ENCODE measurements at regions not wholly inside any gene's neighbourhood (a gene's known extent, or its start where the extent isn't known, plus 50 kb on each side); places are given as distances from the start of the nearest gene placed in this dataset.

DNA sequence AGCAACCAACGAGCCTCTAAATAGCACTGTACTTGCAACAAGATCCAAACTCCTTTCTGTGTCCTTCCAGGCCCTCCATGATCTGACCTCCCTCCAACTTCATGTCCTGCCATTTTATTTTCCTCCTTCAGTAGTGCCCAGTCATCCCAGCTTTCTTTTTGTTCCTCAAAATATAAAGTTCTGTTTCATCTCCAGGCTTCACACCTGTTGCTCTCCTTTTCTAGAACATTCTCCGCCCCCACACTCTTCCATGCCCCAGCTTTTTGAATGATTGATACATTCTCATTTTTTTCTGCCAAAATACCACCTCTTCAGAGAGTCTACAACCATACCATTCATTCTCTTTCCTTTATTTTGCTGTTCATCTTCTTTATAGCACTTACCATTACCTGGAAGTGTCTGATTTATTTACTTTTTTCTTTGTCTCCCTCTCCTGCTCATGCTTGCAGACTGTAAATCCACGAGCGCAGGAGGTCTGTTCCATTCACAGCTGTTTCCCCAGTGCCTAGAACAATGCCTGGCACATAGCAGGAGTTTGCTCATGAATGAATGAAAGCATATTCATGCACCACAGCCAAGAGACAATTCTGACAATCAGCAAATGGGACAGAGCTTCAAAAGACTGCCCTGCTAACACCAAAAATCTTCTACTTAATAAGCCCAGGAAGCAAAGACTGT, 296.4 kb downstream of the RPAP3 start:
- in situ Hi-C loops (cut with MboI; ENCODE audit: low sequenced_read_pairs) = no loop called here
- Histone ChIP-seq H2BK120ac (ENCODE audit: low read depth, low read length) (no peak overlapping the region), H3K36me3 (ENCODE audit: control insufficient read depth, insufficient read depth, low read length) (no peaks in the 10 kb centered on the region), H3K9me1 (ENCODE audit: insufficient read depth, low read length) (no peaks in the 10 kb centered on the region), H2BK5ac (ENCODE audit: low read depth, low read length, poor library complexity, severe bottlenecking) (no peak overlapping the region), H2AK9ac (replicated peaks; ENCODE audit: low read depth, low read length, poor library complexity) (no peak overlapping the region), H4K8ac (ENCODE audit: low read depth in 2 of 2, low read length in 2 of 2) (no peak overlapping the region), H3K23ac (ENCODE audit: low read depth, low read length) (no peak overlapping the region), H3K27ac (ENCODE audit: insufficient read depth, low read length) (no peak overlapping the region), H2AFZ (replicated peaks; ENCODE audit: low read length, poor library complexity) (no peak overlapping the region), H2BK20ac (ENCODE audit: low read depth, low read length) (no peak overlapping the region), H3K4me1 (ENCODE audit: control insufficient read depth, insufficient read depth, low read length) (peaks cover 2% of the 10 kb centered on the region), H3K9ac (ENCODE audit: low read depth, low read length) (no peak overlapping the region), H2AK5ac (ENCODE audit: low read depth, low read length) (no peak overlapping the region), H4K20me1 (ENCODE audit: insufficient read depth, low read length) (no peaks in the 10 kb centered on the region), H3K56ac (ENCODE audit: extremely low read depth, insufficient read depth, low read length) (no peak overlapping the region), H3K14ac (replicated peaks; ENCODE audit: low read depth, low read length) (no peak overlapping the region), H3K79me1 (ENCODE audit: low read depth in 1 of 2, low read length in 2 of 2) (no peaks in the 10 kb centered on the region), H4K91ac (ENCODE audit: insufficient read depth, low read depth, low read length) (no peak overlapping the region), H2BK15ac (ENCODE audit: low read depth, low read length) (no peak overlapping the region), H3K4me2 (ENCODE audit: low read depth, low read length) (no peak overlapping the region), H3K18ac (ENCODE audit: low read depth, low read length) (no peak overlapping the region), H3K4ac (ENCODE audit: low read depth, low read length) (no peak overlapping the region), H3K27me3 (ENCODE audit: control insufficient read depth, insufficient read depth, low read length) (peaks cover 8% of the 10 kb centered on the region), H4K5ac (ENCODE audit: low read depth, low read length) (no peak overlapping the region), H3K4me3 (ENCODE audit: insufficient read depth, low read depth, low read length) (no peak overlapping the region), H3K9me3 (ENCODE audit: control insufficient read depth, insufficient read depth, low read length) (no peaks in the 10 kb centered on the region)
- dilution Hi-C loops (cut with HindIII; ENCODE audit: low sequenced_read_pairs, unreplicated experiment) = no loop called here
- TF ChIP-seq MAFK (IDR thresholded peaks at IDR 0.05; ENCODE audit: low read depth, low read length) (no peak), CEBPB (IDR thresholded peaks at IDR 0.05; ENCODE audit: low read depth, low read length) (no peak), SMC3 (IDR thresholded peaks at IDR 0.05; ENCODE audit: low read depth, low read length) (no peak), RCOR1 (IDR thresholded peaks at IDR 0.05; ENCODE audit: insufficient replicate concordance, low read length) (no peak), RAD21 (IDR thresholded peaks at IDR 0.05; ENCODE audit: low read length) (no peak), MAZ (IDR thresholded peaks at IDR 0.05; ENCODE audit: borderline replicate concordance, low read depth, low read length) (no peak), POLR2A (IDR thresholded peaks at IDR 0.05; ENCODE audit: low read depth, low read length) (no peak), MXI1 (IDR thresholded peaks at IDR 0.05; ENCODE audit: borderline replicate concordance, low read depth, low read length) (no peak), NFE2L2 (IDR thresholded peaks at IDR 0.05; ENCODE audit: low read depth, low read length) (no peak), BHLHE40 (IDR thresholded peaks at IDR 0.05; ENCODE audit: low read depth, low read length) (no peak), RFX5 (IDR thresholded peaks at IDR 0.05; ENCODE audit: low read depth, low read length) (no peak), FOS (IDR thresholded peaks at IDR 0.05; ENCODE audit: low read depth, low read length) (no peak), CHD1 (IDR thresholded peaks at IDR 0.05; ENCODE audit: low read depth, low read length) (no peak)
- TF ChIP-seq, protein P1, sequence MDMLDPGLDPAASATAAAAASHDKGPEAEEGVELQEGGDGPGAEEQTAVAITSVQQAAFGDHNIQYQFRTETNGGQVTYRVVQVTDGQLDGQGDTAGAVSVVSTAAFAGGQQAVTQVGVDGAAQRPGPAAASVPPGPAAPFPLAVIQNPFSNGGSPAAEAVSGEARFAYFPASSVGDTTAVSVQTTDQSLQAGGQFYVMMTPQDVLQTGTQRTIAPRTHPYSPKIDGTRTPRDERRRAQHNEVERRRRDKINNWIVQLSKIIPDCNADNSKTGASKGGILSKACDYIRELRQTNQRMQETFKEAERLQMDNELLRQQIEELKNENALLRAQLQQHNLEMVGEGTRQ (IDR thresholded peaks at IDR 0.05; ENCODE audit: low read depth, low read length) = no peak
- TF ChIP-seq, protein P2, sequence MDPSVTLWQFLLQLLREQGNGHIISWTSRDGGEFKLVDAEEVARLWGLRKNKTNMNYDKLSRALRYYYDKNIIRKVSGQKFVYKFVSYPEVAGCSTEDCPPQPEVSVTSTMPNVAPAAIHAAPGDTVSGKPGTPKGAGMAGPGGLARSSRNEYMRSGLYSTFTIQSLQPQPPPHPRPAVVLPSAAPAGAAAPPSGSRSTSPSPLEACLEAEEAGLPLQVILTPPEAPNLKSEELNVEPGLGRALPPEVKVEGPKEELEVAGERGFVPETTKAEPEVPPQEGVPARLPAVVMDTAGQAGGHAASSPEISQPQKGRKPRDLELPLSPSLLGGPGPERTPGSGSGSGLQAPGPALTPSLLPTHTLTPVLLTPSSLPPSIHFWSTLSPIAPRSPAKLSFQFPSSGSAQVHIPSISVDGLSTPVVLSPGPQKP (IDR thresholded peaks at IDR 0.05; ENCODE audit: borderline replicate concordance, low read depth, low read length) = no peak
- TF ChIP-seq, protein P3, sequence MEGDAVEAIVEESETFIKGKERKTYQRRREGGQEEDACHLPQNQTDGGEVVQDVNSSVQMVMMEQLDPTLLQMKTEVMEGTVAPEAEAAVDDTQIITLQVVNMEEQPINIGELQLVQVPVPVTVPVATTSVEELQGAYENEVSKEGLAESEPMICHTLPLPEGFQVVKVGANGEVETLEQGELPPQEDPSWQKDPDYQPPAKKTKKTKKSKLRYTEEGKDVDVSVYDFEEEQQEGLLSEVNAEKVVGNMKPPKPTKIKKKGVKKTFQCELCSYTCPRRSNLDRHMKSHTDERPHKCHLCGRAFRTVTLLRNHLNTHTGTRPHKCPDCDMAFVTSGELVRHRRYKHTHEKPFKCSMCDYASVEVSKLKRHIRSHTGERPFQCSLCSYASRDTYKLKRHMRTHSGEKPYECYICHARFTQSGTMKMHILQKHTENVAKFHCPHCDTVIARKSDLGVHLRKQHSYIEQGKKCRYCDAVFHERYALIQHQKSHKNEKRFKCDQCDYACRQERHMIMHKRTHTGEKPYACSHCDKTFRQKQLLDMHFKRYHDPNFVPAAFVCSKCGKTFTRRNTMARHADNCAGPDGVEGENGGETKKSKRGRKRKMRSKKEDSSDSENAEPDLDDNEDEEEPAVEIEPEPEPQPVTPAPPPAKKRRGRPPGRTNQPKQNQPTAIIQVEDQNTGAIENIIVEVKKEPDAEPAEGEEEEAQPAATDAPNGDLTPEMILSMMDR (conservative IDR thresholded peaks at IDR 0.05; ENCODE audit: low read depth, low read length) = no peak
- POLR2A ChIA-PET (ENCODE audit: unreplicated experiment) = no interaction called here
- intact Hi-C loops (cut with micrococcal nuclease) = no loop called here
- CTCF ChIA-PET = no interaction called here
- no TSS peak for BruUV-seq (replicated peaks)
- no peak for DNase-seq
- ATAC-seq (ENCODE audit: low read depth) = no peak
- WGBS, 2 experiments (ENCODE audit: extremely low coverage in 2 of 2, insufficient read length in 1 of 2) = 72% methylated on average over 3 of the region's 4 CpGs; no CpG with 5 or more reads in 1 of the 2 experiments
